ENCODE measurements at regions not wholly inside any gene's neighbourhood (a gene's known extent, or its start where the extent isn't known, plus 50 kb on each side); places are given as distances from the start of the nearest gene placed in this dataset.

DNA sequence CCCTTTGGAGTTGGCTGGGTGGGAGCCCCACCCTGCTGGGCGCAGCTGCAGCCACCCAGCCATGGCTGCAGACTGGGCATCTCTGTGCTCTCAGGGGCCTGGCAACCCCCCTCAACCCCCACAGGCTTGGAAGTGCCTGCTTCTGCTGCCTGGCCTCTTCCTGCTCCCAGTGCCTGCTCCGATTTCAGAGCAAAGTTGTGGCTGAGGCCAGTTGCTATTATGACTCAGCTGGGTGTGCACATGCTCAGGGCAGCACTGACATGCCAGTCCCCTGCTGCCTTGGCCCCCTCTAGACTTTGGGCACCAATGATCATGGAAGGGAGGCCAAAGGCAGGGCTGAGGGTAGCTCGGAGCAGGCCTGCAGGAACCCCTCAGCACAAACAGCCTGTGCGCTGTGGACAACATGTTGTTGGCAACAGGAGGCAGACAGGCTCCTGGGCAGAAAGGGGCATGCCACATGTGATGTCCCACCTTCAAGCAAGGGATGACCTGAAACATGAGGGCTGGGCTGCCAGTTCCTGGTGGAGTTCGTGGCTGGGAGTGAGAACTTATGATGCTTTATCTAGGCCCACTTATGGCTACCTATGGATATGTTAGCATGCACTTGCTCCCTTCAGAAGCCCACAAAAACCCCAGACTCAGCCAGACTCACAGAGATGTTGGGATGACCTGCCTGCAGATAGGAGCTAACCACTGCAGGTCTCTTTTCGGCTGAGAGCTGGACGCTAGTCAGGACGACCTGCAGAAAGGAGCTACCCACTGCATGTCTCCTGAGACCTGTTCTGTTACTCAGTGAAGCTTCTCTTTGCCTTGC lies 96.4 kb upstream of the AMOTL1 start:
- no peaks in the 10 kb centered on the region for H3K9me3 ChIP-seq (ENCODE audit: control insufficient read depth in 2 of 3, insufficient read depth in 1 of 3, low read length in 3 of 3)
- H3K4me3 ChIP-seq (ENCODE audit: low read length in 3 of 3) = no peak overlapping the region
- TF ChIP-seq, protein P1, sequence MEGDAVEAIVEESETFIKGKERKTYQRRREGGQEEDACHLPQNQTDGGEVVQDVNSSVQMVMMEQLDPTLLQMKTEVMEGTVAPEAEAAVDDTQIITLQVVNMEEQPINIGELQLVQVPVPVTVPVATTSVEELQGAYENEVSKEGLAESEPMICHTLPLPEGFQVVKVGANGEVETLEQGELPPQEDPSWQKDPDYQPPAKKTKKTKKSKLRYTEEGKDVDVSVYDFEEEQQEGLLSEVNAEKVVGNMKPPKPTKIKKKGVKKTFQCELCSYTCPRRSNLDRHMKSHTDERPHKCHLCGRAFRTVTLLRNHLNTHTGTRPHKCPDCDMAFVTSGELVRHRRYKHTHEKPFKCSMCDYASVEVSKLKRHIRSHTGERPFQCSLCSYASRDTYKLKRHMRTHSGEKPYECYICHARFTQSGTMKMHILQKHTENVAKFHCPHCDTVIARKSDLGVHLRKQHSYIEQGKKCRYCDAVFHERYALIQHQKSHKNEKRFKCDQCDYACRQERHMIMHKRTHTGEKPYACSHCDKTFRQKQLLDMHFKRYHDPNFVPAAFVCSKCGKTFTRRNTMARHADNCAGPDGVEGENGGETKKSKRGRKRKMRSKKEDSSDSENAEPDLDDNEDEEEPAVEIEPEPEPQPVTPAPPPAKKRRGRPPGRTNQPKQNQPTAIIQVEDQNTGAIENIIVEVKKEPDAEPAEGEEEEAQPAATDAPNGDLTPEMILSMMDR (IDR thresholded peaks at IDR 0.05; ENCODE audit: borderline replicate concordance, extremely low read depth, insufficient read depth) = no peak
- H3K9ac ChIP-seq (ENCODE audit: low read length in 3 of 3) = no peak overlapping the region
- DNase-seq (no peak), FAIRE-seq (no peak)
- peaks cover 0 to 5% (median 0%) of the 10 kb centered on the region in 3 donors for H3K4me1 ChIP-seq (ENCODE audit: control insufficient read depth in 2 of 3, insufficient read depth in 2 of 3, low read depth in 1 of 3, low read length in 3 of 3)
- H3K36me3 ChIP-seq (ENCODE audit: control insufficient read depth in 2 of 3, insufficient read depth in 3 of 3, low read length in 3 of 3) = no peaks in the 10 kb centered on the region
- H3K27me3 ChIP-seq (ENCODE audit: control insufficient read depth, insufficient read depth, low read length) = no peaks in the 10 kb centered on the region
- intact Hi-C loops (cut with DNase I) = no loop called here
- H3K27ac ChIP-seq (ENCODE audit: low read depth in 2 of 2, low read length in 2 of 2) = no peak overlapping the region

DNA sequence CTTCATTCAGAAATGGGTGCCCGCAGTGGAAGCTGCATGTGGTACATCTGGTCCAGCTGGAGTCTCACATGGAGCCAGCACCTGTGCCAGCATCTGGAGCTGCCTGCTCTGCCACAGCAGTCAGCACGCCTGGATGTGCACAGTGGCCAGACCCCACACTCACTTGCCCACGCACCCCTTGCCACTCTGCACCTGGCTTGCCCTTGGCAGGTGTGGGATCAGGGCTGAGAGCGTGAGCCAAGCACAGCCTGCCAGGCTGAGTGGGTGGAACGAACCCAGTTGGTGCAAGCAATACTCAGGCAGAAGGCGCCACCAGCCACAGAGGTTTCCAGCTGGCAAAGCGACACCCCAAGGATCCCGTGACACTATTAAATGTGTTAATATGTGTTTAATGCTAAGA lies 95.5 kb upstream of the AMOTL1 start:
- no peaks in the 10 kb centered on the region for H3K9me3 ChIP-seq (ENCODE audit: control insufficient read depth in 2 of 3, insufficient read depth in 1 of 3, low read length in 3 of 3)
- DNase-seq (no peak), FAIRE-seq (no peak)
- no peaks in the 10 kb centered on the region for H3K27me3 ChIP-seq (ENCODE audit: control insufficient read depth, insufficient read depth, low read length)
- no peak overlapping the region for H3K4me3 ChIP-seq (ENCODE audit: low read length in 3 of 3)
- H3K4me1 ChIP-seq (ENCODE audit: control insufficient read depth in 2 of 3, insufficient read depth in 2 of 3, low read depth in 1 of 3, low read length in 3 of 3) = peaks cover 0 to 4% (median 0%) of the 10 kb centered on the region in 3 donors
- H3K9ac ChIP-seq (ENCODE audit: low read length in 3 of 3) = no peak overlapping the region
- no peaks in the 10 kb centered on the region for H3K36me3 ChIP-seq (ENCODE audit: control insufficient read depth in 2 of 3, insufficient read depth in 3 of 3, low read length in 3 of 3)
- intact Hi-C loops (cut with DNase I) = no loop called here
- H3K27ac ChIP-seq (ENCODE audit: low read depth in 2 of 2, low read length in 2 of 2) = no peak overlapping the region
- TF ChIP-seq, protein P1 (IDR thresholded peaks at IDR 0.05; ENCODE audit: borderline replicate concordance, extremely low read depth, insufficient read depth) = no peak

DNA sequence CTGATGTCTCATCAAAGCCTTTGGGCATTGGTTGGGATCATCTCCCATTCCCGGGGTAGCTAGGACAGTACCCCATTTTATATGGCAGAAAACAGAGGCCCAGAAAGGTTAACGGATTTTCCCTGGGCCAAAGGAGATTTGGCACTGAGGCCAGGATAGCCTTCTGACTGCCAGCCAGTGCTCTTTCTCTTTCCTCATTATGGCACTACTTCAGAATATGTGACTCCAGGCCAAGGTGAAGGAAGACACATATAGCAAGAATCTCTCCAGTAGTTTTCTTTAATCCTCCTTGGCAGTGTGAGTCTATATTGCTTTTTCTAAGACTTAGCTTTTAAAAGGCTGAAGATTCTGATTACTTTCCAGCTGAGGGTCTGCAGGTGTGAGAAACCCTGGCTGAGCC lies 94.8 kb upstream of the AMOTL1 start:
- Histone ChIP-seq H3K27me3 (ENCODE audit: control insufficient read depth, insufficient read depth, low read length) (no peaks in the 10 kb centered on the region), H3K27ac (ENCODE audit: low read depth in 2 of 2, low read length in 2 of 2) (no peak overlapping the region), H3K36me3 (ENCODE audit: control insufficient read depth in 2 of 3, insufficient read depth in 3 of 3, low read length in 3 of 3) (no peaks in the 10 kb centered on the region), H3K4me3 (ENCODE audit: low read length in 3 of 3) (no peak overlapping the region), H3K4me1 (ENCODE audit: control insufficient read depth in 2 of 3, insufficient read depth in 2 of 3, low read depth in 1 of 3, low read length in 3 of 3) (peaks cover 0 to 4% (median 0%) of the 10 kb centered on the region in 3 donors), H3K9ac (ENCODE audit: low read length in 3 of 3) (no peak overlapping the region), H3K9me3 (ENCODE audit: control insufficient read depth in 2 of 3, insufficient read depth in 1 of 3, low read length in 3 of 3) (no peaks in the 10 kb centered on the region)
- TF ChIP-seq, protein P1 (IDR thresholded peaks at IDR 0.05; ENCODE audit: borderline replicate concordance, extremely low read depth, insufficient read depth) = no peak
- intact Hi-C loops (cut with DNase I) = no loop called here
- DNase-seq (no peak), FAIRE-seq (no peak)

Data from kidney (tissue), 13 donors.